GM23338 (cell line): ENCODE measurements at regions not wholly inside any gene's neighbourhood (a gene's known extent, or its start where the extent isn't known, plus 50 kb on each side); places are given as distances from the start of the nearest gene placed in this dataset.

Experiments used
- ATAC-seq: fragments of 200-7000 bp; cut with Tn5 transposase; 3 replicates; pipeline ENCODE4 v1.9.1; 2020
- DNase-seq: peaks from one replicate; pipeline ENCODE4 v3.0.0-alpha.2; 2015; ENCODE audit warnings: low spot score
- H2AFZ ChIP-seq: fragments of 200-600 bp; sonication (generic); 2 replicates; pipeline ENCODE4 v1.8.0; 2016; ENCODE audit warnings: antibody characterized with exemption, mild to moderate bottlenecking, moderate library complexity
- H3F3A ChIP-seq: fragments of 200-600 bp; sonication (generic); replicated peaks from 2 replicates; pipeline ENCODE4 v1.8.0; 2017; ENCODE audit warnings: antibody characterized with exemption, mixed run types, low read depth
- H3K27ac ChIP-seq: fragments of 200-600 bp; sonication (generic); 2 replicates; pipeline ENCODE4 v1.6.1; 2016; ENCODE audit warnings: low read depth
- H3K27me3 ChIP-seq: fragments of 200-600 bp; sonication (generic); 2 replicates; pipeline ENCODE4 v1.8.0; 2016; ENCODE audit warnings: mild to moderate bottlenecking, mixed run types, moderate library complexity; ENCODE audit not compliant: insufficient read depth
- H3K36me3 ChIP-seq: fragments of 200-600 bp; sonication (generic); 2 replicates; pipeline ENCODE4 v1.8.0; 2016; ENCODE audit warnings: mild to moderate bottlenecking; ENCODE audit not compliant: insufficient read depth
- H3K4me1 ChIP-seq: fragments of 200-600 bp; sonication (generic); 2 replicates; pipeline ENCODE4 v1.8.0; 2016; ENCODE audit warnings: mild to moderate bottlenecking, moderate library complexity; ENCODE audit not compliant: insufficient read depth
- H3K4me2 ChIP-seq: fragments of 200-600 bp; sonication (generic); 2 replicates; pipeline ENCODE4 v1.7.1; 2017; ENCODE audit warnings: mixed run types
- H3K4me3 ChIP-seq: fragments of 200-600 bp; sonication (generic); 2 replicates; pipeline ENCODE4 v1.6.1; 2016; ENCODE audit warnings: mixed run types
- H3K79me2 ChIP-seq: fragments of 200-600 bp; sonication (generic); replicated peaks from 2 replicates; pipeline ENCODE4 v1.8.0; 2017; ENCODE audit warnings: mild to moderate bottlenecking; ENCODE audit not compliant: insufficient read depth
- H3K9me2 ChIP-seq: fragments of 200-600 bp; sonication (generic); 2 replicates; pipeline ENCODE4 v1.8.0; 2017; ENCODE audit not compliant: insufficient read depth
- H4K20me1 ChIP-seq: fragments of 200-600 bp; sonication (generic); replicated peaks from 2 replicates; pipeline ENCODE4 v1.8.0; 2017; ENCODE audit warnings: mild to moderate bottlenecking; ENCODE audit not compliant: insufficient read depth
- H3K27ac Mint-ChIP-seq: 2 replicates; pipeline ENCODE4 v1.8.0; 2020; ENCODE audit warnings: inconsistent platforms, mild to moderate bottlenecking, moderate library complexity, mixed read lengths
- H3K27me3 Mint-ChIP-seq: 3 replicates; pipeline ENCODE4 v1.8.0; 2022; ENCODE audit warnings: low read depth, mild to moderate bottlenecking, moderate library complexity, mixed read lengths, inconsistent platforms; ENCODE audit not compliant: insufficient read depth, poor library complexity
- H3K36me3 Mint-ChIP-seq: 3 replicates; pipeline ENCODE4 v1.8.0; 2021; ENCODE audit warnings: low read depth, mild to moderate bottlenecking, inconsistent platforms, moderate library complexity, mixed read lengths
- H3K4me1 Mint-ChIP-seq: 3 replicates; pipeline ENCODE4 v1.8.0; 2020; ENCODE audit warnings: mild to moderate bottlenecking, inconsistent platforms, mixed read lengths
- H3K4me3 Mint-ChIP-seq: 3 replicates; pipeline ENCODE4 v1.8.0; 2021; ENCODE audit warnings: moderate library complexity, mild to moderate bottlenecking, inconsistent platforms, mixed read lengths
- H3K9me3 Mint-ChIP-seq: 3 replicates; pipeline ENCODE4 v1.8.0; 2020; ENCODE audit warnings: moderate library complexity, mild to moderate bottlenecking, inconsistent platforms, mixed read lengths
- CREB1 ChIP-seq: fragments of 250-450 bp; sonication (Bioruptor Pico); IDR thresholded peaks from 2 replicates; pipeline ENCODE4 v1.5.0; 2020; ENCODE audit warnings: low read depth, mild to moderate bottlenecking, moderate library complexity
- CTCF ChIP-seq, 2 experiments: fragments of 200-600 bp in 1 of 2; sonication (generic) in 1 of 2; conservative IDR thresholded peaks; 2 replicates each; pipeline versions ENCODE4 v1.5.1 to v1.6.1; 2016 to 2017; ENCODE audit warnings: antibody characterized with exemption in 2 of 2, low read depth in 2 of 2, mild to moderate bottlenecking in 2 of 2, moderate library complexity in 1 of 2
- EZH2 ChIP-seq: fragments of 200-600 bp; sonication (generic); IDR thresholded peaks from one replicate; pipeline ENCODE4 v1.8.0; 2017; ENCODE audit warnings: antibody characterized with exemption, mild to moderate bottlenecking, low read depth; ENCODE audit not compliant: unreplicated experiment
- EZH2phosphoT487 ChIP-seq: fragments of 200-600 bp; sonication (generic); IDR thresholded peaks from one replicate; pipeline ENCODE4 v1.8.1; 2018; ENCODE audit warnings: antibody characterized with exemption; ENCODE audit not compliant: unreplicated experiment
- JUNB ChIP-seq: IDR thresholded peaks from one replicate; pipeline ENCODE4 v1.6.1; 2016; ENCODE audit warnings: antibody characterized with exemption; ENCODE audit not compliant: unreplicated experiment
- NANOG ChIP-seq: IDR thresholded peaks from 2 replicates; pipeline ENCODE4 v1.6.1; 2016; ENCODE audit warnings: antibody characterized with exemption, borderline replicate concordance
- POLR2AphosphoS5 ChIP-seq: IDR thresholded peaks from 2 replicates; pipeline ENCODE4 v1.6.1; 2016; ENCODE audit warnings: antibody characterized with exemption, low read depth
- STAT1 ChIP-seq: IDR thresholded peaks from one replicate; pipeline ENCODE4 v1.6.1; 2016; ENCODE audit warnings: antibody characterized with exemption; ENCODE audit not compliant: unreplicated experiment
- ZNF114 ChIP-seq: fragments of 250-450 bp; sonication (Bioruptor Pico); IDR thresholded peaks from 2 replicates; pipeline ENCODE4 v1.5.0; 2020; ENCODE audit warnings: mild to moderate bottlenecking, moderate library complexity
- ZNF331 ChIP-seq: fragments of 250-450 bp; sonication (Bioruptor Pico); IDR thresholded peaks from 2 replicates; pipeline ENCODE4 v1.5.0; 2020; ENCODE audit warnings: low read depth, mild to moderate bottlenecking, moderate library complexity
- TF ChIP-seq, protein P1 (sequence below): fragments of 250-450 bp; sonication (Bioruptor Pico); IDR thresholded peaks from 2 replicates; pipeline ENCODE4 v1.5.0; 2020; ENCODE audit warnings: mild to moderate bottlenecking, moderate library complexity
- TF ChIP-seq, protein P2 (sequence below): IDR thresholded peaks from one replicate; pipeline ENCODE4 v1.6.1; 2018; ENCODE audit warnings: antibody characterized with exemption; ENCODE audit not compliant: unreplicated experiment
- TF ChIP-seq, protein P3 (sequence below): IDR thresholded peaks from 2 replicates; pipeline ENCODE4 v1.6.1; 2016; ENCODE audit warnings: antibody characterized with exemption

DNA sequence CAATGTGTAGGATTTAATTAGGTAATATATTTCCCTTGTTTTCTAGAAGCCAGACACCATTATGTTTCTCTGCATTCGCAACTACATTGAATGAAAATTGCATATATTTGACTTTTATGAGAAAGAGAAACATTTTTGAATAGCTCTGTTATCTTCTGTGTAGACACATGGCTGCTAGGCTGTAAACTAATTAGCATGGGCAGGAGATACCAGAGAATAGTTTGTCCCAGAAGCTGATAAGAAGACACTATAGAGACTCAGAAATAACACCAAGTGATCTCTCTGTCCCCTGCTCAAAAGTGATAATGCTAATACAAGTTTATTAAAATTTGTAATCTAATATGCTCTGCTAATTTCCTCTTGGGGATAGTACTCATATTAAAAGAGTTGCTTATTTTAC lies 198.0 kb upstream of the TUSC1 start:
- Mint-ChIP-seq H3K27me3 (peaks cover 2% of the 10 kb centered on the region), H3K36me3 (no peaks in the 10 kb centered on the region), H3K27ac (no peak overlapping the region), H3K9me3 (peaks cover 3% of the 10 kb centered on the region; the same call in 2 of the 3 replicates), H3K4me1 (no peaks in the 10 kb centered on the region), H3K4me3 (no peak overlapping the region)
- Histone ChIP-seq H3K27ac (no peak overlapping the region), H3K4me1 (no peaks in the 10 kb centered on the region), H4K20me1 (no peaks in the 10 kb centered on the region), H3K9me2 (no peaks in the 10 kb centered on the region), H3F3A (no peaks in the 10 kb centered on the region), H3K4me2 (no peak overlapping the region), H2AFZ (no peak overlapping the region), H3K4me3 (no peak overlapping the region), H3K27me3 (no peaks in the 10 kb centered on the region), H3K36me3 (no peaks in the 10 kb centered on the region), H3K79me2 (no peaks in the 10 kb centered on the region)
- ATAC-seq (no peak), DNase-seq (no peak)
- TF ChIP-seq CTCF (conservative IDR thresholded peaks at IDR 0.05; ENCODE audit: low read depth in 2 of 2): no peak
- TF ChIP-seq, protein P1, sequence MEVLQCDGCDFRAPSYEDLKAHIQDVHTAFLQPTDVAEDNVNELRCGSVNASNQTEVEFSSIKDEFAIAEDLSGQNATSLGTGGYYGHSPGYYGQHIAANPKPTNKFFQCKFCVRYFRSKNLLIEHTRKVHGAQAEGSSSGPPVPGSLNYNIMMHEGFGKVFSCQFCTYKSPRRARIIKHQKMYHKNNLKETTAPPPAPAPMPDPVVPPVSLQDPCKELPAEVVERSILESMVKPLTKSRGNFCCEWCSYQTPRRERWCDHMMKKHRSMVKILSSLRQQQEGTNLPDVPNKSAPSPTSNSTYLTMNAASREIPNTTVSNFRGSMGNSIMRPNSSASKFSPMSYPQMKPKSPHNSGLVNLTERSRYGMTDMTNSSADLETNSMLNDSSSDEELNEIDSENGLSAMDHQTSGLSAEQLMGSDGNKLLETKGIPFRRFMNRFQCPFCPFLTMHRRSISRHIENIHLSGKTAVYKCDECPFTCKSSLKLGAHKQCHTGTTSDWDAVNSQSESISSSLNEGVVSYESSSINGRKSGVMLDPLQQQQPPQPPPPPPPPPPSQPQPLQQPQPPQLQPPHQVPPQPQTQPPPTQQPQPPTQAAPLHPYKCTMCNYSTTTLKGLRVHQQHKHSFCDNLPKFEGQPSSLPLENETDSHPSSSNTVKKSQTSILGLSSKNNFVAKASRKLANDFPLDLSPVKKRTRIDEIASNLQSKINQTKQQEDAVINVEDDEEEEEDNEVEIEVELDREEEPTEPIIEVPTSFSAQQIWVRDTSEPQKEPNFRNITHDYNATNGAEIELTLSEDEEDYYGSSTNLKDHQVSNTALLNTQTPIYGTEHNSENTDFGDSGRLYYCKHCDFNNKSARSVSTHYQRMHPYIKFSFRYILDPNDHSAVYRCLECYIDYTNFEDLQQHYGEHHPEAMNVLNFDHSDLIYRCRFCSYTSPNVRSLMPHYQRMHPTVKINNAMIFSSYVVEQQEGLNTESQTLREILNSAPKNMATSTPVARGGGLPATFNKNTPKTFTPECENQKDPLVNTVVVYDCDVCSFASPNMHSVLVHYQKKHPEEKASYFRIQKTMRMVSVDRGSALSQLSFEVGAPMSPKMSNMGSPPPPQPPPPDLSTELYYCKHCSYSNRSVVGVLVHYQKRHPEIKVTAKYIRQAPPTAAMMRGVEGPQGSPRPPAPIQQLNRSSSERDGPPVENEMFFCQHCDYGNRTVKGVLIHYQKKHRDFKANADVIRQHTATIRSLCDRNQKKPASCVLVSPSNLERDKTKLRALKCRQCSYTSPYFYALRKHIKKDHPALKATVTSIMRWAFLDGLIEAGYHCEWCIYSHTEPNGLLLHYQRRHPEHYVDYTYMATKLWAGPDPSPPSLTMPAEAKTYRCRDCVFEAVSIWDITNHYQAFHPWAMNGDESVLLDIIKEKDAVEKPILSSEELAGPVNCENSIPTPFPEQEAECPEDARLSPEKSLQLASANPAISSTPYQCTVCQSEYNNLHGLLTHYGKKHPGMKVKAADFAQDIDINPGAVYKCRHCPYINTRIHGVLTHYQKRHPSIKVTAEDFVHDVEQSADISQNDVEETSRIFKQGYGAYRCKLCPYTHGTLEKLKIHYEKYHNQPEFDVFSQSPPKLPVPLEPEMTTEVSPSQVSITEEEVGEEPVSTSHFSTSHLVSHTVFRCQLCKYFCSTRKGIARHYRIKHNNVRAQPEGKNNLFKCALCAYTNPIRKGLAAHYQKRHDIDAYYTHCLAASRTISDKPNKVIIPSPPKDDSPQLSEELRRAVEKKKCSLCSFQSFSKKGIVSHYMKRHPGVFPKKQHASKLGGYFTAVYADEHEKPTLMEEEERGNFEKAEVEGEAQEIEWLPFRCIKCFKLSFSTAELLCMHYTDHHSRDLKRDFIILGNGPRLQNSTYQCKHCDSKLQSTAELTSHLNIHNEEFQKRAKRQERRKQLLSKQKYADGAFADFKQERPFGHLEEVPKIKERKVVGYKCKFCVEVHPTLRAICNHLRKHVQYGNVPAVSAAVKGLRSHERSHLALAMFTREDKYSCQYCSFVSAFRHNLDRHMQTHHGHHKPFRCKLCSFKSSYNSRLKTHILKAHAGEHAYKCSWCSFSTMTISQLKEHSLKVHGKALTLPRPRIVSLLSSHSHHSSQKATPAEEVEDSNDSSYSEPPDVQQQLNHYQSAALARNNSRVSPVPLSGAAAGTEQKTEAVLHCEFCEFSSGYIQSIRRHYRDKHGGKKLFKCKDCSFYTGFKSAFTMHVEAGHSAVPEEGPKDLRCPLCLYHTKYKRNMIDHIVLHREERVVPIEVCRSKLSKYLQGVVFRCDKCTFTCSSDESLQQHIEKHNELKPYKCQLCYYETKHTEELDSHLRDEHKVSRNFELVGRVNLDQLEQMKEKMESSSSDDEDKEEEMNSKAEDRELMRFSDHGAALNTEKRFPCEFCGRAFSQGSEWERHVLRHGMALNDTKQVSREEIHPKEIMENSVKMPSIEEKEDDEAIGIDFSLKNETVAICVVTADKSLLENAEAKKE: no peak
- no peak for TF ChIP-seq EZH2phosphoT487
- TF ChIP-seq ZNF114: no peak
- TF ChIP-seq, protein P2, sequence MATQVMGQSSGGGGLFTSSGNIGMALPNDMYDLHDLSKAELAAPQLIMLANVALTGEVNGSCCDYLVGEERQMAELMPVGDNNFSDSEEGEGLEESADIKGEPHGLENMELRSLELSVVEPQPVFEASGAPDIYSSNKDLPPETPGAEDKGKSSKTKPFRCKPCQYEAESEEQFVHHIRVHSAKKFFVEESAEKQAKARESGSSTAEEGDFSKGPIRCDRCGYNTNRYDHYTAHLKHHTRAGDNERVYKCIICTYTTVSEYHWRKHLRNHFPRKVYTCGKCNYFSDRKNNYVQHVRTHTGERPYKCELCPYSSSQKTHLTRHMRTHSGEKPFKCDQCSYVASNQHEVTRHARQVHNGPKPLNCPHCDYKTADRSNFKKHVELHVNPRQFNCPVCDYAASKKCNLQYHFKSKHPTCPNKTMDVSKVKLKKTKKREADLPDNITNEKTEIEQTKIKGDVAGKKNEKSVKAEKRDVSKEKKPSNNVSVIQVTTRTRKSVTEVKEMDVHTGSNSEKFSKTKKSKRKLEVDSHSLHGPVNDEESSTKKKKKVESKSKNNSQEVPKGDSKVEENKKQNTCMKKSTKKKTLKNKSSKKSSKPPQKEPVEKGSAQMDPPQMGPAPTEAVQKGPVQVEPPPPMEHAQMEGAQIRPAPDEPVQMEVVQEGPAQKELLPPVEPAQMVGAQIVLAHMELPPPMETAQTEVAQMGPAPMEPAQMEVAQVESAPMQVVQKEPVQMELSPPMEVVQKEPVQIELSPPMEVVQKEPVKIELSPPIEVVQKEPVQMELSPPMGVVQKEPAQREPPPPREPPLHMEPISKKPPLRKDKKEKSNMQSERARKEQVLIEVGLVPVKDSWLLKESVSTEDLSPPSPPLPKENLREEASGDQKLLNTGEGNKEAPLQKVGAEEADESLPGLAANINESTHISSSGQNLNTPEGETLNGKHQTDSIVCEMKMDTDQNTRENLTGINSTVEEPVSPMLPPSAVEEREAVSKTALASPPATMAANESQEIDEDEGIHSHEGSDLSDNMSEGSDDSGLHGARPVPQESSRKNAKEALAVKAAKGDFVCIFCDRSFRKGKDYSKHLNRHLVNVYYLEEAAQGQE: no peak
- no peak for TF ChIP-seq ZNF331 (CRISPR knock-in tag)
- no peak for TF ChIP-seq JUNB
- no peak for TF ChIP-seq STAT1
- TF ChIP-seq POLR2AphosphoS5: no peak
- TF ChIP-seq CREB1 (CRISPR knock-in tag): no peak
- TF ChIP-seq NANOG: no peak
- TF ChIP-seq, protein P3, sequence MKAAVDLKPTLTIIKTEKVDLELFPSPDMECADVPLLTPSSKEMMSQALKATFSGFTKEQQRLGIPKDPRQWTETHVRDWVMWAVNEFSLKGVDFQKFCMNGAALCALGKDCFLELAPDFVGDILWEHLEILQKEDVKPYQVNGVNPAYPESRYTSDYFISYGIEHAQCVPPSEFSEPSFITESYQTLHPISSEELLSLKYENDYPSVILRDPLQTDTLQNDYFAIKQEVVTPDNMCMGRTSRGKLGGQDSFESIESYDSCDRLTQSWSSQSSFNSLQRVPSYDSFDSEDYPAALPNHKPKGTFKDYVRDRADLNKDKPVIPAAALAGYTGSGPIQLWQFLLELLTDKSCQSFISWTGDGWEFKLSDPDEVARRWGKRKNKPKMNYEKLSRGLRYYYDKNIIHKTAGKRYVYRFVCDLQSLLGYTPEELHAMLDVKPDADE: no peak
- TF ChIP-seq EZH2: no peak
